Mammary epithelial cell (primary cell): ENCODE measurements at regions not wholly inside any gene's neighbourhood (a gene's known extent, or its start where the extent isn't known, plus 50 kb on each side); places are given as distances from the start of the nearest gene placed in this dataset.

Experiments used
- CTCF ChIP-seq, 2 donors: IDR thresholded peaks in 1 of 2; conservative IDR thresholded peaks in 1 of 2; 2 replicates each; pipeline ENCODE4 v1.5.1; 2011 to 2012; ENCODE audit warnings: inconsistent platforms in 2 of 2, low read length in 2 of 2, mild to moderate bottlenecking in 2 of 2, control low read depth in 1 of 2, low read depth in 1 of 2; ENCODE audit not compliant: insufficient read depth in 1 of 2; ENCODE audit errors: extremely low read depth in 1 of 2
- EZH2 ChIP-seq: IDR thresholded peaks from 2 replicates; pipeline ENCODE4 v1.6.1; 2012; ENCODE audit warnings: low read length, inconsistent platforms, borderline replicate concordance

- TF ChIP-seq CTCF (conservative IDR thresholded peaks at IDR 0.05 in 1 of 2, IDR thresholded peaks at IDR 0.05 in 1 of 2; ENCODE audit: extremely low read depth in 1 of 2, insufficient read depth in 1 of 2, low read depth in 1 of 2, low read length in 2 of 2) (peak; percentile 39 to 49), EZH2 (no peak)
Measured at GRCh38 chr2:134782792-134783191, 55.6 kb upstream of the ACMSD start.
